Suprapubic skin (tissue), 4 donors: ENCODE measurements at regions not wholly inside any gene's neighbourhood (a gene's known extent, or its start where the extent isn't known, plus 50 kb on each side); places are given as distances from the start of the nearest gene placed in this dataset.
"Not testable (repeated sequence)": the region's sequence is repeated elsewhere in the genome, so short reads cannot be mapped to it uniquely, and the experiment has no call there.

ENCODE experiments used
- CTCF ChIP-seq, 2 donors: fragments of 200-600 bp in 1 of 2; fragments of 450-650 bp in 1 of 2; sonication (generic) in 1 of 2; IDR thresholded peaks; one replicate each; pipeline ENCODE4 v1.5.1; 2016 to 2019; ENCODE audit warnings: antibody characterized with exemption in 2 of 2, mild to moderate bottlenecking in 1 of 2, moderate library complexity in 1 of 2
- EP300 ChIP-seq: sonication (generic); formaldehyde crosslinking; IDR thresholded peaks from one replicate; pipeline ENCODE4 v1.6.1; 2017; ENCODE audit warnings: antibody characterized with exemption
- POLR2A ChIP-seq, 2 donors: fragments of 450-650 bp; IDR thresholded peaks; one replicate each; pipeline ENCODE4 v1.6.1; 2017; ENCODE audit warnings: antibody characterized with exemption in 2 of 2, mild to moderate bottlenecking in 2 of 2, moderate library complexity in 2 of 2
- POLR2AphosphoS5 ChIP-seq, 3 donors: sonication (generic); formaldehyde crosslinking; IDR thresholded peaks; one replicate each; pipeline ENCODE4 v1.6.1; 2017; ENCODE audit warnings: antibody characterized with exemption in 3 of 3

GRCh38 chr10:38451306-38451967 lies 357.3 kb downstream of the ZNF37A start:
- TF ChIP-seq POLR2A (IDR thresholded peaks at IDR 0.05); CTCF (IDR thresholded peaks at IDR 0.05); EP300; POLR2AphosphoS5 (IDR thresholded peaks at IDR 0.05): not testable (repeated sequence)
